ENCODE measurements at regions not wholly inside any gene's neighbourhood (a gene's known extent, or its start where the extent isn't known, plus 50 kb on each side); places are given as distances from the start of the nearest gene placed in this dataset.
"Not testable (repeated sequence)": the region's sequence is repeated elsewhere in the genome, so short reads cannot be mapped to it uniquely, and the experiment has no call there.

DNA sequence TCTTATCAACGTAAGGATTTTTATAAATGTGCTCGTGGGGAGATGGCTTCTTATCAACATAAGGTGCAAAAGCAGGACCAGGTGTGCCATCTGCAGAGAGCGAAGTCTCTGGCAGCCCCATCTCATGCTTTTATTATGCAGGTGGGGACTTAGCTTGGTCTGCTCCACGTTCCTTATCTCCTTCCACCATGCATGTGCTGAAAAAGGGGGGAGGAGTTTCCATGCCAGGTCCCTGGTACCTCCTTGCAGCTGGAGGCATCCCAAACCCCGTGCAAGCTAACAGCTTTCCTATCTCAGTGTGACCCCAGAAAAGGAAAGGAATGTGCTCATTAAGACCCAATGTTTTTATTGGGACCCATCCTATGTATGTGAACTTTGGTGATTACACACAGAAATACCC lies 608.5 kb downstream of the TMEM121 start:
- Histone ChIP-seq H3K4me1 (no peaks in the 10 kb centered on the region), H3K36me3 (no peaks in the 10 kb centered on the region), H3K27ac (no peak overlapping the region), H3K9me3 (no peaks in the 10 kb centered on the region), H3K4me3 (no peak overlapping the region), H3K27me3 (no peaks in the 10 kb centered on the region)
- no peak for DNase-seq
- TF ChIP-seq CTCF (IDR thresholded peaks at IDR 0.05) = no peak
- intact Hi-C loops (cut with DNase I; ENCODE audit: low total_unique reads) = no loop called here

GRCh38 chr14:106141242-106142220 lies 615.1 kb downstream of the TMEM121 start:
- Histone ChIP-seq H3K27ac (no peak overlapping the region), H3K27me3 (no peaks in the 10 kb centered on the region), H3K4me3 (no peak overlapping the region), H3K36me3 (no peaks in the 10 kb centered on the region), H3K9me3 (no peaks in the 10 kb centered on the region), H3K4me1 (no peaks in the 10 kb centered on the region)
- no peak for DNase-seq
- TF ChIP-seq CTCF (IDR thresholded peaks at IDR 0.05) = no peak
- intact Hi-C loops (cut with DNase I; ENCODE audit: low total_unique reads) = no loop called here

DNA sequence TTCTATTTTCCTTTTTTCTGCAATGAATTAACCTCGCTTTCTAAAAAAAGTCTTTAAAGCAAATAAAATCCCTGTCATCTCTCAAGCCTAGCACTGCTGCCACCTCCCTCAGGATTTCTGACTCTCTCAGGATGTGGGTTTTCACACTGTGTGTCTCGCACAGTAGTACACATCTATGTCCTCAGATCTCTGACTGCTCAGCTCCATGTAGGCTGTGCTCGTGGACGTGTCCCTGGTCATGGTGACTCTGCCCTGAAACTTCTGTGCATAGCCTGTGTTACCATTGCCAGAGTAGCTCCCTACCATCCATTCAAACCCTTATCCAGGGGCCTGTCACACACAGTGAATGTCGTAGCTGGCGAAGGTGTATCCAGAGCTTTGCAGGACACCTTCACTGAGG lies 619.3 kb downstream of the TMEM121 start:
- DNase-seq; H3K4me3 ChIP-seq; H3K27ac ChIP-seq; H3K9me3 ChIP-seq; H3K4me1 ChIP-seq; H3K27me3 ChIP-seq; intact Hi-C loops (cut with DNase I; ENCODE audit: low total_unique reads); H3K36me3 ChIP-seq: not testable (repeated sequence)

GRCh38 chr14:106153362-106153955 lies 627.1 kb downstream of the TMEM121 start:
- H3K9me3 ChIP-seq; H3K27ac ChIP-seq; H3K27me3 ChIP-seq; H3K4me1 ChIP-seq; intact Hi-C loops (cut with DNase I; ENCODE audit: low total_unique reads); H3K36me3 ChIP-seq; H3K4me3 ChIP-seq: not testable (repeated sequence)
- DNase-seq = peak in 1 of 2 donors; percentile 64
- peak; percentile 58 to 88 for TF ChIP-seq CTCF (IDR thresholded peaks at IDR 0.05)

DNA sequence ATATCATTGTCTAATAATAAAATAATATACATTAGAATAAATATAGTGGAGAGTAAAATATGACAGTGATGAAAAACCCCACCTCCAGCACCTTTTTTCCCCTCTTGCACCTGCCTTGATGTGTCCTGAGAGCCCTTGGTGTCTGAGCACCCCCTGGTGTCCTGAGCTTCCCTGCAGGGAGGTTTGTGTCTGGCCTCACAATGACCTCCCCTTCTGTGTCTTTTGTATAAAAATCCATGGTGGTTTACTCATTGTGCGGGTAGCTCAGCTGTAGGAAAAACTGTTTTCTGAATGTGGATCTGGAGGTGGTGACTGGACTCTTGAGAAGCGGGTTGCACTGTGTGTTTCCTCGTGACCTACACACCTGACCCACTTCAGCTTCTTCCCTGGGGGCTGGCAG lies 636.9 kb downstream of the TMEM121 start:
- Histone ChIP-seq H3K27me3 (peaks cover 0 to 8% of the 10 kb centered on the region in 2 donors), H3K4me1 (no peaks in the 10 kb centered on the region), H3K36me3 (no peaks in the 10 kb centered on the region), H3K4me3 (no peak overlapping the region), H3K27ac (no peak overlapping the region), H3K9me3 (no peaks in the 10 kb centered on the region)
- no peak for TF ChIP-seq CTCF (IDR thresholded peaks at IDR 0.05)
- intact Hi-C loops (cut with DNase I; ENCODE audit: low total_unique reads) = no loop called here
- no peak for DNase-seq

DNA sequence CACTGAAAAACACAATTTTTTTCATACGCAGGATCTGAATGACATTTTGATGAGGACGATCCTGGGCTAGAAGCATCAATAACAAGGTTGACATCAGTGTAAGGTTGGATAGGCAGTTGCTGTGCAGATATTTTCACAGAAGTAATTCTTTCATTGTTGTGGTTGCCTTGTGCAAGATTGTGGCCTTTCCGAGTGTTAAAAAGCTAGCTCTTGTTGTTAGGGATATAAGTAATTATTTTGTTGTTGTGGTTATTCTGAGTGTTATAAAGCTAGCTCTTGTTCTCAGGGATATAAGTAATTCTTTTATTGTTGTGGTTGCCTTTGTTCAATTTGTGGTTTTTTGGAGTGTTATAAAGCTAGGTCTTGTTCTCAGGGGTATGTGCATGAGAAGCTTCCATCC lies 637.4 kb downstream of the TMEM121 start:
- intact Hi-C loops (cut with DNase I; ENCODE audit: low total_unique reads); H3K9me3 ChIP-seq; H3K4me3 ChIP-seq; H3K27ac ChIP-seq; H3K36me3 ChIP-seq; DNase-seq; H3K4me1 ChIP-seq; H3K27me3 ChIP-seq: not testable (repeated sequence)

Data from tibial artery (tissue), 4 donors.